ENCODE measurements at regions not wholly inside any gene's neighbourhood (a gene's known extent, or its start where the extent isn't known, plus 50 kb on each side); places are given as distances from the start of the nearest gene placed in this dataset.

DNA sequence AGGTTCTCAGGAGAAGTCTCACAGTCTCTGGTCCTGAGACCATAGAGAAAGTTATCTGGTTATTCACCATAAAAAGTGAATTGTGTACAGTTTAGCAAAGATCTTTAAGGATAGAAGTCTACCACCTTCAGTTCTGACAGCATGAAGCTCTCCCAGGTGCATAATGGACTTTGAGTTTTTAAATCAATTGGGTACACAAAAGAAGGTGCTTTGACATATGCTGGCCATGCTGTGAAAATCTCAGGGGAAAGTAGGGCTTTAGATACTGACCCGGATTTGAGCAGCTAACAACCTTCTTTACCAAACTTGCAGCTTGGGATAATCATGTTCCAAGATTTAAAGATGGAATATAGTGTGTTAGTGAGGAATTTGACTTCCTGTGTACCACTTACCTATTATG is 264.2 kb downstream of the ZSWIM6 start:
- DNase-seq = no peak

DNA sequence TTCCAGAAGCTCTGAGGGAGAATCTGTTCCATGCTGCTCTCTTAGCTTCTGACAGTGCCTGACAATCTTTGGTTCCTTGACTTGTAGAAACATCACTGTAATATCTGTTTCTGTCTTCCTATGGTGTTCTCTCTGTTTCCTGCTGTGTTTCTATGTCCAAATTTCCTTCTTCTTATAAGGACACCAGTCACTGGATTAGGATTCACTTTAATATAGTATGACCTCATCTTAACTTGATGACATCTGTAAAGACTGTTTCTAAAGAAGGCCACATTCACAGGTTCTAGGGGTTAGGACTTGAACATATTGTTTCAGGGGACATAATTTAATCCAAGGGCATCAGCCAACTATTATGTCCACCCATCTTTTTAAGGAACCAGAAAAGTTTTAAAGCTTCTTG is 265.6 kb downstream of the ZSWIM6 start:
- no peak for DNase-seq

DNA sequence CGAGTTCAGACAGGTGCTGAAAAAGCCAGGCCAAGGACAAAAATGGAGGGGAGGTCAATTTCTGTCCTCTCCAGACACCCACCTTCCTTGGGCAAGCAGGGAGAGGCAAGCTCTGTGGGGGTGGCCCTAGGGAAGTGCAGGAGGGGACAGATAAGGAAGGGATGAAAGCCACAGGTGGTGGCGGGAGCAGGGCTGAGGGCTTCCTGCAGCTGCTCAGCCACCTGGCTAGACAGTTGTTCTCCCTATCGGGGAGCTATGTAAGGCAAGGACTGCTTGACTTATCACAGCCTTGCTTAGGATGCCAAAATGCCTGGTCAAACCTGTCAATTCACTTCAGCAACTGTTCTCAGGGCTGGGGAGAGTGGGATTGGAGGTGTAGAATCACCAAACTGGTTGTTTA is 266.1 kb downstream of the ZSWIM6 start:
- no peak for DNase-seq

DNA sequence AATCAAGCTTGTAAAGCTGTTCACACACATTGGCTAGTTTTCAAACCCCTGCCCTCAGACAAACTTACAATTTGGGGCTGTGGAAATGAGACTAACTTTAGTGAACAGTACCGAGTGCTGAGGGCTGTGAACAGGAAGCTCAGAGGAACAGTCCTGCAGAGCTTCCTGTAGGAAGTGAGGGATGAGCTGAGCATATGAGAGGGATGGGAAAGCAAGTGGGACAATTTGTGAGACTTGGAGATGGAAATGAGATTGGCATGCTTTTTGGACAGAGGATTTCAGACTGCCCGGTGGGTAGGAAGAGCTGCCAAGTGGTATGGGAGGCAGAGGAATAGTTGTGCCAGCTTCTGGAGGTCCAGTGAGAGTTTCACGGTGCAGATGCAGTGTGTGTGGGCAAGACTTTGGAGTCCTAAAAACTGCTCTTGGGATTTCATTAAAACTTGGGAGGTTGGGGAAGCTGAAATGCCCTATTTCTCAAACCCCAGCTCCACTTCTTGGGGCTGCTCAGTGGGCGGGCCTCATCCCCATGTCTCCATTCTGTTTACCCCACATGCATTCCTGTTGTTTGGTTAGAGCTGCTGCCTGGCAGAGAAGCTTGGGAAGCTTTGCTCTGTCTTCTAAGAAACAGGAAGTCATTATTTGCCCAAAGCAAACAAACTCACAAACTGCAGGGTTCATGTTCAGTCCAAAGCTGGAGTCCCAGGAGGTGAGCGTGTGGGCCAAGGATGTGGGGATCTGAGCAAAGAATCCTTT is 267.5 kb downstream of the ZSWIM6 start:
- no peak for DNase-seq

DNA sequence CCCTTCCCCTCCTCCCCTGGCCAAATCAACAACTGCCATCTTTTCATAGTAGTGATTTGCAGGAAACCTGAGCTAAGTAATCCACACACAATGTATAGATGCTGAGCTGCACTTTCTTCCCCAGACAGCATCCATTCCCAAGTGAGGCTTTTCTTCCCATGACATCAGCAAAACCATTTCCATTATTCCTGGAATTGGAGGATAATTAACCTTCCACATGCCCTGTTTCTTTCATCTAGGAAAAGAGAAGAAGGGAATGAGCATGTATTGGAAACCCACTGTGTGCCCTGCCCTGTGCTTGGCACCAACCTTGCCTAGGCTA is 268.0 kb downstream of the ZSWIM6 start:
- DNase-seq = no peak

DNA sequence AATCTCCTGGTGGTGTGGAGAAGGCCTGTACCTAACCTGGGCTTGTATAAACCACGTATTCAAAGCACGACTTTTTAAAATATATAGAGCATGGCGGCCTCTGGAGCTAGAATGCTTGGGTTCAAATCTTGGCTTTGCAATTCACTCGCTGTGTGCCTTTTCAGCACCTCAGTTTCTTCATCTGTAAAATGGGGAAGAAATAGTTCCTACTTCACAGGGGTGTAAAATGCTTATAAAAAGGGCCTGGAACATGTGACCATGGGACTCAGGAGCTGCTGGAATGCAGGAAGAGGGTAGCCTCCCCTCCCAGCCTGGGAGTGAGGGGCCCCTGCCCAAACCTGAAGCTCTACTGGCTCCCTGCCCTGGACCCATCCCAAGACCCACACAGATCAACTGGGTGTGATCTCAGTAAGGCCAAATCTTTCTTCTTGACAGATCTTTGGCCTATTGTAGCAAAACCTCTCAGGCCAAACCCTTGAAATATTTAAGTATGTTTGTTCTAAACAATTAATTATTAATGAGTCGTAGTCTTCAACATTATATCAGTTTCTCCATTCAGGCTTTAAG is 269.0 kb downstream of the ZSWIM6 start:
- DNase-seq = no peak

DNA sequence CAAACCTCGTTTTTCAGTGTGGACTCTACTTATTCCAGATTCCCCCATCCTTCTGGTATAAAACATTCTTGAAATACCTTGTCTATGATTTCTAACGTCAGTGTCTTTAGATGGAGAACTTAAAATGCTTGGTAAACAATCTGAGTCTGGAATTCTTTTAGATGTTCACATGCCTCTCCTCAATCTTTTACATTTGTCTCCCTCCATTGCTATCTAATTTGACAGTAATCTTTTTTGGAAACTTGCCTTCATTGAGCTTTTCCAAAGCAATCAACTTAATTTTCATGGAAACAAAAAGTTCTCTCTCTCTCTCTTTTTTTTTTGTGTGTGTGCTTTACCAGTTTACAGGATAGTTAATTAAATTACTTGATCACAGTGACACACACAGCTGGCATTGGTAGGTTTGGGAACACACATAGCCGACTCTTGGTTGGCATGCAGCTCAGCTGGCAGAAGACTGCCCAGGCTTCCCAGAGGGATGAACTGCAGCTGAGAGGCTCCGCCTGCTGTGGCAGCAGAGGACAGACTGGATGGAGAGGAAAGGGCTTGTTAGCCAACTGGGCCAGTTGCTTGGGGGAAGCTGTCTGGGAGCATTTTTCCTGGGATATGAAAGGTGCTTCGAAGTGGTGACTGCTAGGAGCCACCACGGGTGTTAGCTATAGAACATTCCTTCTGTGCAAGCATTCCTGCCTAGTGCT is 271.3 kb downstream of the ZSWIM6 start:
- no peak for DNase-seq

DNA sequence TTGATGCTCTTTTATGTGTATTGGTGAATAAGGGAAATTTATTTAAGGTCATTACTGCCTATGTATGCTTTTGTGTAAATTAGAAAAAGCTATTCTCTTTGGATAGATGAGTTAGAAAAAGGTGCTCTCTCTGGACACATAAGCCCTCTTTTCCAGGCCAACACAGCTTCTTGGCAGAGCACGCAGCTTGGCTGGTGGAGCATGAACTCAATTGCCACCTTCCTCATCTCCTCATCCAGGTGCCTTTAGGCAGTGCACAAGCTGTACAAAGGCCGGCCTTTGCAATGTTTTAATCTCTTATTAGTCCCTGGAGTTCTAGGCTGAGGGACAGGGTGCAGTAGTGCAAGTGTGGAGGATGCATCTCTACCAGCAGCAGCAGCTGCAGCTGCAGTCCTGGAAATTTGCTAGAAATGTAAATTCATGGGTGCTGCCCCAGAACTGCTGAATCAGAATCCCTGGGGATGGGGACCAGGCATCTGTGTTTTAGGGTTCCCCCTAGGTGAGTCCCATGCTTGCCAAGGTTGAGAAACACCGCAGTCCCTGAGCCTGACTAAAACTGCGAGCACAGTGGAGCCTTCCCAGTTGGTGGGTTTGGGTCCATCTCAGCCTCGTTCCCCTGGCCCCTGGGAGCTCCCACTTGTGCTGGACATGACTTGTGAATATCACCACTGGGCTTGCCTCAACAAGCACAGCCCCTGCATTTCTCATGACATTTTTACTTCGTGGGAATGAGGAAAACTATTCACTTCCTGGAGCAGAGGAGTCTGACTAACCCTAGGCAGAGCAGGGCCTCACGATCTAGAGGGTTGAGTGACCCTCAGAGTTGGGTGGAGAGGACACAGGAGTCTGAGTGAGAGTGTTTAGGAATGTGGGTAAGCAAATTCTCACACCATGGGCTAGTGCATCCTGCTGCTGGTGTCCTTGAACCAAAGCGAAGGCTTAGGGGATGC is 272.3 kb downstream of the ZSWIM6 start:
- no peak for DNase-seq

DNA sequence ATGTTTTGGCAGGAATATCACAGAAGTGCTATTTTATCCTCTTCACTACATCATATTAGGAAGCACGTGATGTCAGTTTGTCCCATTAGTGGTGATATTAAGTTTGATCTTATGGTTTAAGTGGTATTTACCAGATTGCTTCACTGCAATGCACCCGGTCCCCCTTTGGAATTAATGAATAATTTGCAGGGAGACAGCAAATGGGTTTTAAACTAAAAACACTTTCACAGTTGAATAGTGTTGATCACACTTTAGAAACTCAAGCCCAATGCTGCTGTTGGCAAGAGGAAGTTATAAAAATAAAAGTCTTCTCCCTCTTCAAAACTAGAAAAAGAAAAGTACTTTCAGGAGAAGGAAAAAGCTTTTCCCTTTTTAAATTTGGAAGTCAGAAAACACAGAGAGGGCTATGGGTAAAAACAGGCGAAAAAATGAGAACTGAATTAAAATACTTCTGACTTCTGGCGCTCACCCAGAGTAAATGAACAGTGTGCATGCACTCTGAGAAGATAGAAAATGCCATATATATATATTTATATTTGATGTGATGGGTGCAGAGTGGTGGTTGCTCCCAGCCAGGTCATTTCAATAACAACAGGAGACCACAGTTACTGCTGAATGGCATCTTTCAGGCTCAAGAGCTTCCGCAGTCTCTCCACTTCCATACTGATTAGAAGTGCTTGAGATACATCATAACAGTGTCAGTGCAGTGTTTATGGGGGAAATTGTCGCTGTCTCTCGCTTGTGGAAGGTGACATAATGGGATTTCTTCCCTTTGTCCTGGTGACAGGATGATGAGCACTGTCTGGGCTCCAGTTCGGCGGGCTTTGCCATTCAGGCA is 278.0 kb downstream of the ZSWIM6 start:
- DNase-seq = no peak

DNA sequence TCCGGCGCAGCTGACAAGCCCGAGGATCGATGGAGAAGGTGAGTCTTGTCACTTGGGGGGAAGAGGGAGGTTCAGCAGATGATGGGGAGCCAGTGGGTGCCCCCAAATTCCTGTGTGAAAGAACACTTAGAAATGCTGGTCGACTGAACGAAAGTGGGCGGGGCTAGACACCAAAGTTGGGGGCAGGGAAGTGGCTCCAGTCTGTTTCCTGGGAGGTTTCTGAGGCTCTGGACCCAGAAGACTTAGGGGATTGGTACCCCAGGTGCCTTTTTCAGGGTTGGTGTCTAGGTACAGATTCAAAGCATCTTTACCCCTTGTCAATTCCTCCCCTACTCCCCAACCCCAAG is 278.6 kb downstream of the ZSWIM6 start:
- no peak for DNase-seq

DNA sequence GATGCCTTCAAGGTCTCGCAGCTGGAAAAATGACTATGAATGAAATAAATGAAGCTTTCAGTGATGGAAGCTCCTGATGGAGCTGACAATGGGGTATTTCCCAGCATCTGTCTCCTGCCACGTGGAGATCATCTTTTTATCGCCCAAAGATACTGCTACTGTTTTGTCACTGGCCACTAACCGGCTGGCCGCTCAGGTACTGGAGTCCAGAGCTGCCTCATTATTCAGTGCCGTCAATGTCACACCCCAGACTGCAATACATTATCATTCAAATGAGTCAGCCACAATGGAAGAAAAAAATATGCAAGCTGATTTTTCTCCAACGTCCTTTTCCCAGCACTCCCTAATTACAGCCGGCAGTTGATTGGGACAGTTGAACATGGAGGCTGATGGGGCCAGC is 280.4 kb downstream of the ZSWIM6 start:
- no peak for DNase-seq

DNA sequence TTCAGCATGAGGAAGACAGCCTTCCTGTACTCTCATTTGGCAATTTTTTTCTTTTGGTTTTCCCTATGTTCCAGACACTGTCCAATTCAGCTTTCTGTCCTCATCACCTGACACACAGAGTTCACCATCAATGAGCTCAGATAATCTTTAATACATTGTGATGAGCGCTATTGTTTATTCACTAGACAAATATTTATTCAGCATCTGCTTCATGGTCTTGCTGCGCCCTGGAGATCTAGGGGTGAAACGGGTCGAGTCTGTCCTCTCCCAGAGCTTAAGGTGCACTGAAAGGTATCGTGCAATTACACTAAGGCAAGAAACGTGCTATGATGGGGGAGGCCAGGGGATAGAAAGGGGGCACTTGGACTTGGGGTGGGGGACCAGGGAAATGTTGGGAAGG is 281.6 kb downstream of the ZSWIM6 start:
- no peak for DNase-seq

DNA sequence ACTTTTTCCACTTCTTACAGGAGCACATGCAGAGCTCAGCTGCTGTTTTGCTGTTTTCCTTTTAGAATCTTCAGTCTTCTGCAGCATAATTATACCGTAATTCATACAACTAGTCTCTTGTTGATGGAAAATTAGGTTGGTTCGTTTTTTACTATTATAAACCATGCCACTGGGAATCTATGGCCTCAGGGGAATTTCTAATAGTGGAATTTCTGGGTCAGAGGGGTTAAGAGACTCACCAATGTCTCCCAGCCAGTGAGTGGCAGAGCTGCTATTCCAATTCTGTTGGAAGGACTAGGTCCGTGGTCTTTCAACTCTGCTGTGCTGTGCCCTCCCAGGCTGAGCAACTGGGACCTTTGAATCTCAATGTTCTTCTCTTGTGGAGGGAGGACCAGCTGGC is 282.5 kb downstream of the ZSWIM6 start:
- DNase-seq = no peak

DNA sequence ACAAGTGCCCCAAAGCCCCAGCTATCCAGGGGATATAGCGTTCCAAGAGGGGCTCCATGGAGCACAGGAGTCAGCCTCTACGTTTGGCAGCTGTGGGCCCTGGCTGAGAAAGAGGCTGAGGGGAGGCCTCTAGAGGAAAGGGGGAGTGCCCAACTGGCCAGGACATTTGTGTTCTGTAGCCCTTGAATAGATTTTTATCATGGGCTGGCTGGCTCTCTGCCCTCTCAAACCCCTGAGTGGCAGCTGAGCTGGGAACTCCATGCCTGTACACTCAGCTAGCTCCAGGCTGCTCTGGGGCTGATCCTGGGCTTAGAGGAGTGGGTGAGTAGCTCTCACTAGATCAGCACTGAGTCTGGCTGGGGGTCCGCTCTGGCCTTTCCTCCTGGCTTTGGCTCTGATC is 285.0 kb downstream of the ZSWIM6 start:
- no peak for DNase-seq

DNA sequence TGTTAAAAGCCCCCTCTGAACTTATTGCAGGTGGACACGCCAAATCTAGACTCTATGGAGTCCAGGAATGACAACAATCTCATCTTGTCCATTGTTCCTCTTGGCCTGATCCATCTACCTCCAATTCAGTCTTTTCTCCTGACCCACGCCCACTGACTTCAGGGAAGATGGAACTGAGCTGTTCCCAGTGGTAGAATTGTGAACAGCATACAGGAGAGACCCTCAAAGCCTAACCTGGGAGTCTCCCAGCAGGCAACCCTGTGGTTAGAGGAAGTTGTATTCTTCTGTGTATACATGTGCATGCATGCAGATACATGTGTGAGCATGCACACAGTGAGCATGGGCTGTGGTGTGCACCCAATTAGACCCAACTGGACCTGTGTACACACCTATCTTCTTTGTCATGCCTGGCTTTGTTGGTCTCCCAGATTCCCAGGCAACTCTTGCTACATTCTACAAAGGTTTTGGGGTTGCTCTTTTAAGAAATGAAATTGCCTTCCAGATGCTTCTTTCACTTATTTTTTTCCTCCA is 286.0 kb downstream of the ZSWIM6 start:
- no peak for DNase-seq

DNA sequence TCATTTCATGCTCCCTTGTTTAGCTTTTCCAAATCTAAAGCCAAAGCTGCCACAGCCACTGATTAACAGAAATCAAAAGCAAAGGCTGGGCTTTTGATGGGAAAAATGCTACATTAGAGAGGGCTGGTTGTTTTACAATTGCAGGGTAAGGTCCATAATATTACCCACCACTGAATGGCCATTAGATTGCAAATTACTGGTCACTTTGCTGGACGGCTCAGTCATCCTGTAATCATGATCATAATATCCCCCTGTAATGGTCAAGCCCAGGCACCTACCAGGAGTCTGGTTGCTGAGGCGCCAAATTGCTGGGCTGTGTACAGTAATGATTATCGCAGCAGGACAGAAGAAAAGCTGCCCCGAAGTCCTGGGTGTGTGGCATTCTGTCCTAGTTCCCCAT is 286.5 kb downstream of the ZSWIM6 start:
- no peak for DNase-seq

DNA sequence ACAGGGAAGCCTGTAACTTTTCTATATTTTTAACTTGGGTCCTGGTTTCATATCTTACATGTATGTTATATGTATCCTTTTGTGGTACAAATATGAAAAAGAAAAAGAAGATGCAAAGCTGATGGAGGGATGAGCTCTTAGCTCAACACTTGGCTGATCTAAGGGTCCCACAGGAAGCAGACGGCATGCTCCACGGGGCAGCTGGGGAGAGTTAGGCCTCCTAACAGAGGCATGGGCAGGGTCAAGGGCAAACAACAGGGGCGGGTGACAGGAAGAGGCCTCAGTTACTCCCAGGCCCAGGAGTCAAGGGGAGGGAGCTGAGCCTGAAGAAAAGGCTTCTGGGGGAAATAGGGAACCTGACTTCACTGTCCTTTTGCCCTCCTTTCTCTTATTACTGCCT is 287.2 kb downstream of the ZSWIM6 start:
- no peak for DNase-seq

DNA sequence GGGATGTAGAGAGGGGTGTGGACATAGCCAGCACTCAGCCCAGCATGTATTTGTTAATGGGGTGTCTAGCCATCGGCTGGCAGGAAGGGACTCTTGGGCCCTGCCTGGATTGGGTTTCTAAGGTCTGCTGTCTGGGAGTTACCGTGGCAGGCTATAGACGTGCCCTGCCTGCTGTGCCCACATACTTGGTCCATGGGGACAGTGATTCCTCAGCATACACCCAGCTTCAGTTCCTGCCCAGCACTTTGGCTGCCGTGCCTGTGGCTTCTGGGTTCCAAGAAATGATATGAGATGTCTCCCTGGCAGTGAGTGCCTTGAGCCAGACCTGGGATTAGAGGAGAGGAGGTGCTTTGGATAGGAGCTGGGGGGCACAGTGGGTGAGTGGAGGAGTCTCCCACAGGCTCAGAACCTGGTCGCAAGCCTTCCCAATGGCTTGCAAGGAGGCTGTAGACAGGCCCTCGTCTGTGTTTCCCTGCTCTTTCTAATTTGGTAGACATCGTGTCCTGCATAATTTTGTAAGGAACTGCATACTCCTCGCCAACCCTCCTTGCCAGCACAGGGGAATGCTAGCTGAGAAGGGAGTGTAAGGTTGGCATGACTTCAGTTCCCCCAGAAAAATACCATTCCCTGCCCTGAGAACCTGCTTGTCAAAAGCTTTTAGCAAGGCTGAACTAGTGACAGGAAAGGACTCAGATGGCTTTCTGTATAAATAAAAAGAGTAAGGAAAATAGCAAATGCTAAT is 287.9 kb downstream of the ZSWIM6 start:
- no peak for DNase-seq

DNA sequence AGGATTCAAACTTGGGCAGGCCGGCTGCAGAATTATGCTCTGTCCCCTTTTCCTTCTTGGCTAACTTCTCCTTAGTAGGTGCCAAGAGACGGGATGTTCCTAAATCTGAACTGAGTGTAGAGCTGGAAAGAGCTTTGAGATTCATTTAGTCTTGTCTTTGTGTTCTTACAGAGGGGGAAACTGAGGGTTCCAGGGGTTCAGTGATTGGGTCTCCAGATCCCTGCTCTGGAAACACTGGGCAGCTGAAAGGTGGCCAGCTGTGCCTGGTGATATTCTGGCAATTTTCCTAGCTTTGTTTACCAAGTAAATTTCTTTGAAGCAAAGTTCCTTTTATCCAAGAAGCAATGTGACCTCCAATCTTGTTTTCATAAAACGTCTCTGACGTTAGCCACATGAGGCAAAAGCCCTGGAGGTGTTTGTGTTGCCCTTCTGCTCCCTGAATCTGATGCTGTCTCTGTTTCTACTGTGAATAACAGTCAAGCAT is 288.7 kb downstream of the ZSWIM6 start:
- no peak for DNase-seq

DNA sequence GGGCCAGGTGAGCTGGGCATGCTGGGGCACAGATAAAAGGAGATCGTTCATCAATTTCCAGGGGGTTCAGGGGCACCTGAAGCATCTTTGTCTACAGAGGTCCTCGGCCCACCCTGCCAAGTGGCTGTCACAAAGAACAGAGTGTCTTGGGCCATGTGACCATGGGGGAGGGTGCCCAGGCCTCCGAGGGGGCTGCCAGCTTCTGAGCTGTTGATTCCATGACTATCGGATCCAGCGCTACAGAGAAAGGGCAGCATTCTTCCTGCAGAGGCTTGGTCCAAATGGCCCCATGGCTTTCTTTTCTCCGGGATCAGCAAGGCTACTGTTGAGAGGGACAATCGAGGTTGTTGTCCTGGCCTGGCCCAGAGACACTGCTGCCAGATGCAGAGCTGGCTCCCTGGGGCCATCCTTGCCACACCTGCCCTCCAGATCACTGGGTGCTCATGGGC is 289.2 kb downstream of the ZSWIM6 start:
- no peak for DNase-seq

DNA sequence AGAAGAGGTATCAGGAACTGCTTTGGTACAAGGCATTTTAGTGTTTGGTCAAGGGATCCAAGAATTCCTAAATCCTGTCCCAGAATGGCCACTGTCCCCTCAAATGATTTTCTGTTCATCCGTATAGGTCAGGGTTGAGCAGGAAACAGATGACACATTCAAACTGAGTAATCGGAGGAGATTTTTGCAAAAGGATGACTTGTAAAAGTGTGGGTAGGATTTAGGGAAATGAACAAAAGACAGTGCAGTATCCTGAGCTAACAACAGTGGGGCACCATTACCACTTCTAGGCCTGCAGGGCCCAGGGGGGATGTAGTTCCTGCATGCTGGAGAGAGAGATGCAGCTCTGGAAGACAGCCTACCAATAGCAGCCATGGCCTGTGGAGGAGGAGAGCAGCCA is 290.1 kb downstream of the ZSWIM6 start:
- DNase-seq = no peak

All from hematopoietic multipotent progenitor cell treated with erythropoietin and hydrocortisone succinate and interleukin-3 and kit ligand, for 6 days (in vitro differentiated cells).